ENCODE measurements at regions not wholly inside any gene's neighbourhood (a gene's known extent, or its start where the extent isn't known, plus 50 kb on each side); places are given as distances from the start of the nearest gene placed in this dataset.

DNA sequence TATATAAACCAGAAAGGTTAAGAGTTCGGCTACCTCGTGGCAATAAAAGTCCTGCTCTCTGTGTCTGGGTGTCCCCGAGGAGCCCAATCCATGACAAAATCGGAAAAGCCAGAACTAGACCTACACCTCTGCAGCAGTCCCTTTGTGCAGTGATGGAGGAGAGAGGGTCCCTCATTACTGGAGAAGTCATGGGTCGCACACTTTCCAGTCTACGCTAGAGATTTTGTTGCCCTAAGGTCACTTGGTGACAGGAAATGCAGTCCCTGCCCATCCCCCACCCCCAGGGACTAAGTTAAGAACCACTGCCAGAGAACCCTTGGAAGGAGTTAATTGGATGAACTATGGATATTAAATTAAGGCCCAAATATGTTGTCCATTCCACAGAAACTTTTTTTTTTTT is 104.4 kb upstream of the ATF7IP start:
- intact Hi-C loops (cut with DNase I) = no loop called here
- no peak for DNase-seq
- Histone ChIP-seq H3K9me3 (peaks cover 0 to 12% (median 0%) of the 10 kb centered on the region in 3 donors), H3K27ac (peak overlapping the region; percentile 86 to 96 (median 90)), H3K27me3 (no peaks in the 10 kb centered on the region), H3K4me3 (peak overlapping the region in 2 of 4 donors; percentile 35 to 53), H3K4me1 (peaks cover 30 to 83% (median 33%) of the 10 kb centered on the region in 3 donors), H3K36me3 (no peaks in the 10 kb centered on the region)
- 57 to 74% methylated on average over 6 of the region's 6 CpGs for WGBS, 2 donors
- TF ChIP-seq POLR2A (IDR thresholded peaks at IDR 0.05) = no peak
- TF ChIP-seq, protein P1, sequence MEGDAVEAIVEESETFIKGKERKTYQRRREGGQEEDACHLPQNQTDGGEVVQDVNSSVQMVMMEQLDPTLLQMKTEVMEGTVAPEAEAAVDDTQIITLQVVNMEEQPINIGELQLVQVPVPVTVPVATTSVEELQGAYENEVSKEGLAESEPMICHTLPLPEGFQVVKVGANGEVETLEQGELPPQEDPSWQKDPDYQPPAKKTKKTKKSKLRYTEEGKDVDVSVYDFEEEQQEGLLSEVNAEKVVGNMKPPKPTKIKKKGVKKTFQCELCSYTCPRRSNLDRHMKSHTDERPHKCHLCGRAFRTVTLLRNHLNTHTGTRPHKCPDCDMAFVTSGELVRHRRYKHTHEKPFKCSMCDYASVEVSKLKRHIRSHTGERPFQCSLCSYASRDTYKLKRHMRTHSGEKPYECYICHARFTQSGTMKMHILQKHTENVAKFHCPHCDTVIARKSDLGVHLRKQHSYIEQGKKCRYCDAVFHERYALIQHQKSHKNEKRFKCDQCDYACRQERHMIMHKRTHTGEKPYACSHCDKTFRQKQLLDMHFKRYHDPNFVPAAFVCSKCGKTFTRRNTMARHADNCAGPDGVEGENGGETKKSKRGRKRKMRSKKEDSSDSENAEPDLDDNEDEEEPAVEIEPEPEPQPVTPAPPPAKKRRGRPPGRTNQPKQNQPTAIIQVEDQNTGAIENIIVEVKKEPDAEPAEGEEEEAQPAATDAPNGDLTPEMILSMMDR (IDR thresholded peaks at IDR 0.05) = no peak

- Histone ChIP-seq H3K36me3 (no peaks in the 10 kb centered on the region), H3K4me1 (peaks cover 24 to 76% (median 33%) of the 10 kb centered on the region in 3 donors), H3K27me3 (no peaks in the 10 kb centered on the region), H3K9me3 (peaks cover 0 to 12% (median 0%) of the 10 kb centered on the region in 3 donors), H3K27ac (peak overlapping the region; percentile 56 to 96 (median 88)), H3K4me3 (no peak overlapping the region)
- WGBS, 2 donors = 79 to 93% methylated on average over 2 of the region's 2 CpGs
- TF ChIP-seq POLR2A (IDR thresholded peaks at IDR 0.05) = no peak
- TF ChIP-seq, protein P1 (IDR thresholded peaks at IDR 0.05) = no peak
- intact Hi-C loops (cut with DNase I) = no loop called here
- no peak for DNase-seq
Observed at GRCh38 chr12:14261861-14262260, 103.6 kb upstream of the ATF7IP start.

DNA sequence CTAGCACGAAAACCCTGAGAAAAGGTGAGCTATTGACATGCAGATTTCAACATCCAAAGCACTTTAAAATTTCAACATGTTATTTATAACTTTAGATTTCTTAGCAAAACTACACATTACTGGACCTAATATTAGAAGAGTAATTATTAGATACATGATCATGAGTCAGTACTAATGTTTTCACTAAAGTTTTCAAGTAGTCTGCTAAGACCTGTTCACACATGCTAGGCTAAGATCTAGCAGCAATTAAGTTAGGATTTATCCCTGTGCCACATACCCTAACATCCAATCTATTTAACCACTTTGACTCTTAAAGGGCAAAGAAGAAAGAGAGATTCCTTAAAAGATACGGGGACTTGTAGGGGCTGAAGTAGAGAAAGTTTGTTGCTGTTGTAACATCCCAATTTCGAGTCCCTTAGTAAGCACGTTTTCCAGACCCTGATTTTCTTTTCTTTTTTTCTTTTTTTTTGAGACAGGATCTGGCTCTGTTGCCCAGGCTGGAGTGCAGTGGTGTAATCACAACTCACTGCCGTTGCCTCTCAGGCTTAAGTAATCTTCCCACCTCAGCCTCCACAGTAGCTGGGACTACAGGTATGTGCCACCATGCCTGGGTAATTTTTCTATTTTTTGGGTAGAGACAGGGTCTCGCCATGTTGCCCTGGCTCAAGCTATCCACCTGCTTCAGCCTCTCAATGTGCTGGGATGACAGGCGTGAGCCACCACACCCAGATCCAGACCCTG is 102.5 kb upstream of the ATF7IP start:
- Histone ChIP-seq H3K4me3 (no peak overlapping the region), H3K4me1 (peaks cover 16 to 65% (median 32%) of the 10 kb centered on the region in 3 donors), H3K36me3 (no peaks in the 10 kb centered on the region), H3K27me3 (no peaks in the 10 kb centered on the region), H3K9me3 (peaks cover 0 to 12% (median 0%) of the 10 kb centered on the region in 3 donors), H3K27ac (peak overlapping the region; percentile 56 to 96 (median 88))
- intact Hi-C loops (cut with DNase I) = no loop called here
- TF ChIP-seq, protein P1 (IDR thresholded peaks at IDR 0.05) = no peak
- no peak for TF ChIP-seq POLR2A (IDR thresholded peaks at IDR 0.05)
- DNase-seq = no peak
- 47 to 58% methylated on average over 6 to 7 of the region's 7 CpGs for WGBS, 2 donors

GRCh38 chr12:14263742-14264141 is 101.7 kb upstream of the ATF7IP start:
- Histone ChIP-seq H3K4me1 (peaks cover 8 to 57% (median 24%) of the 10 kb centered on the region in 3 donors), H3K27me3 (no peaks in the 10 kb centered on the region), H3K27ac (peak overlapping the region; percentile 0 to 96 (median 88)), H3K36me3 (no peaks in the 10 kb centered on the region), H3K9me3 (peaks cover 0 to 12% (median 0%) of the 10 kb centered on the region in 3 donors), H3K4me3 (no peak overlapping the region)
- intact Hi-C loops (cut with DNase I) = no loop called here
- no peak for DNase-seq
- 91 to 100% methylated on average over 3 of the region's 3 CpGs for WGBS, 2 donors
- TF ChIP-seq, protein P1 (IDR thresholded peaks at IDR 0.05) = no peak
- TF ChIP-seq POLR2A (IDR thresholded peaks at IDR 0.05) = no peak

GRCh38 chr12:14264316-14264715 is 101.2 kb upstream of the ATF7IP start:
- intact Hi-C loops (cut with DNase I) = no loop called here
- peaks cover 0 to 12% (median 0%) of the 10 kb centered on the region in 3 donors for H3K9me3 ChIP-seq
- WGBS, 2 donors = 71 to 75% methylated on average over 2 of the region's 2 CpGs
- no peaks in the 10 kb centered on the region for H3K36me3 ChIP-seq
- H3K4me1 ChIP-seq = peaks cover 7 to 51% (median 23%) of the 10 kb centered on the region in 3 donors
- DNase-seq = no peak
- no peak overlapping the region for H3K4me3 ChIP-seq
- H3K27me3 ChIP-seq = no peaks in the 10 kb centered on the region
- TF ChIP-seq POLR2A (IDR thresholded peaks at IDR 0.05) = no peak
- TF ChIP-seq, protein P1 (IDR thresholded peaks at IDR 0.05) = no peak
- peak overlapping the region; percentile 0 to 96 (median 56) for H3K27ac ChIP-seq

Data from esophagus squamous epithelium (tissue), 5 donors.